Inflammatory macrophage treated with lipopolysaccharide for 4 hours (primary cell): ENCODE measurements at regions not wholly inside any gene's neighbourhood (a gene's known extent, or its start where the extent isn't known, plus 50 kb on each side); places are given as distances from the start of the nearest gene placed in this dataset.

Experiments used
- DNase-seq: peaks from one replicate; pipeline ENCODE4 v3.0.0-alpha.2; 2020

DNA sequence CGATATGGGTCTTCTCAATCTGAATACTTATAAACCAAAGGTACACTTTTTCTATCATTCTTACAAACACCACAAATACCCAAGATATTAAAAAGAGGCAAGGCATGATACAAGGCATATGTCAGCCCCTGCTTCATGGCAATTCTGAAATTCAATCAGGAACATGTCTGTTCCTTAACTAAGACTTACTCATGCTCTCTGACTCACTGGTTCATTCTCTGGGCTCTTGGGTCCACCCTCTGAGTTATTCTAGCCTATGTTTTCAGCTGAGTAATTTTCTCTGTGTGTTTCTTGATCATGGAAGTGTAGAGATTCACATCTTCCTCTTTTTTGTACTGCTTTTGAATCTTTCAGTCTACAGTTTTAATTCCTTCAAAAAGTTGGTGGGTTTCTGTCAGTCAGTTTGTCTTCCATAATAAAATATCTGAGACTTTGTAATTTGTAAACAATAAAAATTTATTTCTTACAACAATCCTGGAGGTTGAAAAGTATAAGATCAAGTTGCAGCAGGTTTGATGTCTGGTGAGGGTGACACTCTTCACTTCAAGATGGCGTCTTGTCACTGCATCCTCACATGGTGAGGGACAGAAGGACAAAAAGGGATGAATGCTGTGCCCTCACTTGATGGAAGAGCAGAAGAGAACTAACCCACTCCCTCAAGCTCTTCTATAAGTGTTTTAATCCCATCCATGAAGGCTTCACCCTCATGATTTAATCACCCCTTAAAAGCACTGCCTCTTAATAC is 211.7 kb downstream of the FAM76B start:
- peak; percentile 86 for DNase-seq

GRCh38 chr11:95576146-95576845 is 213.3 kb downstream of the FAM76B start:
- DNase-seq, result no peak

- DNase-seq, result no peak
These were observed 214.1 kb downstream of the FAM76B start for GRCh38 chr11:95575517-95575916.

GRCh38 chr11:95571718-95572260 is 217.8 kb downstream of the FAM76B start:
- no peak for DNase-seq

GRCh38 chr11:95570845-95571244 is 218.7 kb downstream of the FAM76B start:
- no peak for DNase-seq

DNA sequence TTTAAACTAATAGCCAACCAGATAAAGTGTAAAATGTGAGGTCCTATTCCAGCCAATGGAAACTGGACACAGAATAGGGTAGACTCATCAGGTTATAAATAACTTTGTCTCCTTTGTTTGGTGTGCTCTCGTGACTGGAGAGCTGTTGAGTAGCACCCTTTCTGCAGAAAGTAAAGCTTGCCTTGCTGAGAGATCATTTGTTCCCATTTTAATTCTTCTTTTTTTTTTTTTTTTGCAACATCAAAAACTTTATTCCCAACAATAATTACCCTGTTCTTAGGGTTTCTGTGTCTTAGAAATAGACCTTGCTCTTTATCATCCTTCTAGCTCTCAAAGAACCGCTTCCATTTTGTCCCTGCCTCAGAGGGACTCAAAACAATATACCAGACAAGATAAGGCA is 220.4 kb downstream of the FAM76B start:
- DNase-seq, result no peak

GRCh38 chr11:95568281-95568680 is 221.3 kb downstream of the FAM76B start:
- no peak for DNase-seq

- DNase-seq, result peak; percentile 37
These were observed 221.9 kb downstream of the FAM76B start for GRCh38 chr11:95567685-95568084.

DNA sequence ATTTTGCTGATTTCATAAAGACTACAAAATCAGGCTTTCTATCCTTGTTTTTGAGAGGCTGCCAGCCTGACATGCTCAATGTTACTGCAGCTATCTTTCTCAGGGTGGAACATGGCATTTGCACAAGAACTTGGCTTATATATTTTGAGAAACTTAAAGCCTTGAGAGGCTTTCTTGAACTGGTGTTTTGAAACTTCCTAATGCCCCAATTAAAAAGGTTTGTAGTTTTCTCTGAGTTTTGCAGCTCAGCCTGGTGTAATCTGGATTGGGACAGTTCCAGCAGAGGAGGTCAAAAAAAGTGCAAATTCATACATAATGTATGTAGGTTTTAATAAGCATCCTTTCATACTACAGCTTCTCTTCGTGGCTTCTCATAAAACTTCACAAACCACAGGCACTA is 223.4 kb downstream of the FAM76B start:
- DNase-seq, result no peak

DNA sequence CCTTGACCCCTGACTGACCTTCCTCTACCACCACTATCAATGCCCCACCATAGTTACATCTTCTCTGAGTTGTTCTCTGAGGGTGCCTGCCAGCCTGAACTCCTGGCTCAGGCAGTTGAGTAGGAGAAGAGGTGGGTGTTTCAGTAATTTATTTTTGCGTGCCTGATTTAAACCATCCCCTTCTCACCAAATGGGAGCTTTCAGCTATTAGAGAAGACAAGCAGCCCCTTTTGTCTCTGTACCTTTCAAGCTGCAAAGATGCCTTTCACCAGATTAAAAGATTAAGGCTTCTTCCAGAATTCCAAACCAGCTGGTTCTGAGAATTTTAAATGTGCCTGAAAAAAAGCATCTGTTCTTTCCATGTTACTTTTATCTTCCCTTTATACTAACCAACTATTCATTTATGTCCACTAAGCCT is 223.8 kb downstream of the FAM76B start:
- DNase-seq, result no peak

DNA sequence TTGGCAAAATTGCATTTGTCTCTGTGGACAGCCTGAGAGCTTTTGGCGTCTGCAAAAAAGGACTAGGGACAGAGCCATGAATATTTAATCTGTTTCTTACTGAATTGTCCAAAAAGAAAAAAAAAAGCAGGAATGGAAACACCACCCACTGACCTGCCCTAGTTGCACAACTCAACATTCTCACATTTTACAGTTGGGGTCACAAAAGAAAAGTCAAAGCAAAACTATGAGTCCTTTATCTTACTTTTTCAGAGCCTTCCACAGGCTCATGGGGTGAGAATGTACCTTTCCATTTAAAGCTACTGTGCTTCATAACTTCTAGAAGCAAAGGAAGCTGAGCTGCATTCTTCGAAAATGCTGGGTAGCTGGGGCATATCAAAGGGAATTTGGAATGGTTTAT is 225.7 kb downstream of the FAM76B start:
- DNase-seq, result no peak

- no peak for DNase-seq
These were observed 226.4 kb downstream of the FAM76B start for GRCh38 chr11:95563173-95563572.

DNA sequence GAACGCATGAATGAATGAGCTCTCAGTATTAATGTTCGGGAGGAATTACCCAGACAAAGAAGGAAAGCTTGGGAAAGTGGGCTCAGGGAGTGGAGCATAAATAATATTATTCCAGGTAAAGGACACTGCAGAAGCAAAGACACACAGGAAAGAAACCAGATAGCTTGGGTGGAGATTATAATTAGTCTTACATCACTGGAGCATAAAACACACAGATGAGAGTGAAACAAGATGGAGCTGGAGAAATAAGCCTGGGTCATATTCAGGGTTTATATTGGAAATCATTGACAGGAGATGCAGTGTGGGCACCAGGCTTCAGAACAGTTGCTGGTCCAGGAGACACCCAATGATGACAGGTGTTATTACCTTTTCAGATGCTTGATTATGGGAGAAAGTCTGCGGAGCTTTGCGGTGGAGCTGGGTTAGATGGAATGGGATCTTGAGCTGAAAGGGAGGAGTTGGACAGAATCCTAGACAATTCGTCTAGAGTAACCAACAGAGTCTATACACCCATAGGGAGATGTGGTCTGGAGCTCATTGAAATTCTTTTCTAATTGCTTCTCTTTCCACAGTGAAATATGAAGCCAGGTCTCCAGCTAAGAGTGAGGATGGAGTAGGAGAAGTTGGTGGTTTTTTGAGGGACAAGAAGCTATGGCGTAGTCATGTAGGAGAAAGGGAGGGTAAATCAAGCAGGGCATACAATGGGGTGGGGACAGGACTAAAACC is 227.2 kb downstream of the FAM76B start:
- no peak for DNase-seq

DNA sequence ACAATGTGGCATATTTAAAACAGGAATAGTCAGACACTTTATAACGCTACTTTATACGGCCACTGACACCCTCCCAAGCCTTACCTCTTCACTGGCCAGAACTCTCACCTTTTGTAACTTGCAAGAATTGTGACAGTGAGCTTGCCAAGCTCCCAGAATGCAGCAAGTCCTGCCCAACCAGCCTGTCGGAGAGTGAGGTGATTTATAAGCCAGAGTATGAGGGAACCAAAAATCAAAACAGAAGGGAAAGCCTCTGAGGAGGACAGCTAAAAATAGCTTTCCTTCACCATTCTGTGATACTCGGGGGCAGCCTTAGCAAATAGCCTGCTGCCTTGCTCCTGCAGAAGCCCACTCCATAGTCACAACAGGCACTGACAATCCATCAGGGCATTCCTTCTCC is 229.7 kb downstream of the FAM76B start:
- DNase-seq, result no peak

- peak; percentile 23 for DNase-seq
These were observed 232.2 kb downstream of the FAM76B start for GRCh38 chr11:95557376-95557775.

GRCh38 chr11:95556342-95557163 is 233.0 kb downstream of the FAM76B start:
- DNase-seq, result peak; percentile 80

- no peak for DNase-seq
These were observed 233.6 kb downstream of the FAM76B start for GRCh38 chr11:95556011-95556341.

DNA sequence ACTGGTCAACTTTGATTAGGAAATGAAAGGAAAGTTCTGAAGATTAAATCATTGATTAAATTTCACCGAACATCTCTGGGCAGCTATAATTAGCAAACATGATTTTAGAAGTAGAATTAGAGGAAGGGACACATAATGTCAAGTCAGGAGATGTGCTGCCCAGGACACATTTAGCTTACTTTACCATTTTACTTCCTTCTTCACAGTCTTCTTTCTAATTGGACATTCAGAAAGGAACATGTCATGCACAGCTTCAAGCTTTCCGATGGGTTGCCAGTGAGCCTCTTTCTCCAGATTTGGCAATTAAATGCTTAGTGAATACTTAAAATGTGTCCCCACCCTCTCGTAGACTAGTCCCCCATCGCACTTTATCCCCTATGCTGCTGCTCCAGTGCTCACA is 234.7 kb downstream of the FAM76B start:
- DNase-seq, result peak; percentile 13

DNA sequence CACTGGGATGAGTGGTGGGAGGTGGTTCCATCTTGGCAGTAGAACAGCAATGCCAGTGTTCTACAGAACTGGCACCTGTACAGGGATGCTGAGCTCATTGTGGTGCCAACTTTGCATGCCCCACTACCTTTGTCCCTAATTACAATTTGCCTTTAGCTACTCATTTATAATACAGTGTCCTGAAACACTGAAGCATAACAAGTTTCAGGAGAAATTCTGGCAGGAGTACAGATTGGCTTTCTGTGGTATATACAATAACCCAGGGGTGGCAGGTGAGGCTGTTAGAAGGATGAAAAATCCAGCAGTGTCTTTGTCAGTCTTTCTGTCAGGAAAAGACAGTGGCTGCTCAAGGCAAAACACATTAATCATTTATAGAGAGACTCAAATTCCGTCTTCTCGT is 240.3 kb downstream of the FAM76B start:
- DNase-seq, result no peak

DNA sequence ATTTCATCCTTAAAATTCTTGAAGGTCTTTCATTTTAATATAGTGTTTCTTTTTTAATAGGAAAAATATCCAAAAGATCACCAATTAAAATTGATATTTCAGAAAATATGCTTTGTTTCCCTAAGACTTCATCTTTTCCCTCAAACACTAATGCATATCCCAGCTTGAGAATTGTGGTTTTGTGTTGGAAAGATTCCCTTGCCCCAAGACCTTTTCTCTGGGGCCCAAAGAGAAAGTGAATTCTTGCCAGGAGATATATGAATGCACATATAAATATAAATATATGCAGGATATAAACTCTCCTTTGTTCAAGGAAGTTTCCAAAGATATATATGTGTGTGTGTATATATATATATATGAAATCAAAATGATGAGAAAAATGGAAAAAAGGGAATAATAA is 241.2 kb downstream of the FAM76B start:
- DNase-seq, result no peak

DNA sequence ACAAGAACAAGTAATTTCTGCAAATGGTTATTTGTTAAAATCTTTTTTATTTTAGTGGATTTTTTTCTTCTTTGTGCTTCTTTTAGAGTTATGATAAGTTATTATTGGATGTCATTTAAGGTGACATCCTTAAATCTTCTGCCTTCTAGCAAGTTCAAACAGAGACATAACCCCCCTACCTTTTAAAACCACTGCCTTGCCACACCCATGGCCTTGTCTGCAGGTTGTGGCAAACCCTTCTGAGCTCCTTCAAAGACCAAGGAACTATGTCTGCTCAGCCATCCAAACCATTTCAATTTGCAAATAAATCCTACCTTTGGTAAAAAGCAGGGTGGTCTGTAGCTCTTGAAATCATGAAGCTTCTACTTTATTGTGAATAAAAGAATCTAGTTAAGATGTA is 241.6 kb downstream of the FAM76B start:
- DNase-seq, result no peak

DNA sequence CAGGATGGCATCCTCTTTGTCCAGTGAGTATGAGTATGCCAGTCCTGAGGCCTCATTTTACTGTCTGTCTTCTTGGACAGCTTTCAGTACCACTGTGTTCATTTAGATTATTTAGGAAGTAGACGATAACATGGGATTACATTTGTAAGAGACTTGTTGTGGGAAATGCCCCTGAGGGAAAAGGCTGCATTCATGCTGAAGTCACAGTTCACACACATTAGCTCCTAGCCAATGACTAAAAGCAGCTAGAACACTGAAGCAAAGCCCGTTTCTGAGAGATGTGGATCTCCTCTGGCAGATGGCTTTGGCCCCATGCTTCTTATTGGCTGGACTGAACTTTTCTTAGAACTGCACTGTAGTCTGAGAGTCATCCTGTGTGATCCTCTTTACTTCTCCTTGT is 242.4 kb downstream of the FAM76B start:
- DNase-seq, result no peak
